T-helper 1 cell (primary cell): ENCODE measurements at regions not wholly inside any gene's neighbourhood (a gene's known extent, or its start where the extent isn't known, plus 50 kb on each side); places are given as distances from the start of the nearest gene placed in this dataset.
"Not testable (repeated sequence)": the region's sequence is repeated elsewhere in the genome, so short reads cannot be mapped to it uniquely, and the experiment has no call there.

Source experiments
- DNase-seq, 5 donors: peaks; one replicate each; pipeline ENCODE4 v3.0.0-alpha.2; 2012 to 2020

- no peak for DNase-seq
Measured at GRCh38 chr17:56690441-56691291, 97.2 kb downstream of the NOG start.

DNA sequence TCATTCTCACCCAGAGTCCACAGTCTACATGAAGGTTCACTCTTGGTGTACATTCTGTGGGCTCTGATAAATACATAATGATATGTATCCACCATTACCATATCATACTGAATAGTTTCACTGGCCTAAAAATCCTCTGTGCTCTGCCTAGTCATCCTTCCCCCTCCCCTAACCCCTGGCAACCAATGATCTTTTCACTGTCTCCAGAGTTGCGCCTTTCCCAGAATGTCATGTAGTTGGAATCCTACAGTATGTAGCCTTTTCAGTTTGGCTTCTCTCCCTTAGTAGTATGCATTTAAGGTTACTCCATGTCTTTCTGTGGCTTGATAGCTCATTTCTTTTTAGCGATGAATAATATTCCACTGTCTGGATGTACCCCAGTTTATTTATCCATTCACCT, 101.3 kb downstream of the NOG start:
- DNase-seq, result no peak

- DNase-seq, result no peak
Measured at GRCh38 chr17:56697190-56697589, 103.7 kb downstream of the NOG start.

GRCh38 chr17:56699186-56699894, 105.8 kb downstream of the NOG start:
- DNase-seq, result no peak

DNA sequence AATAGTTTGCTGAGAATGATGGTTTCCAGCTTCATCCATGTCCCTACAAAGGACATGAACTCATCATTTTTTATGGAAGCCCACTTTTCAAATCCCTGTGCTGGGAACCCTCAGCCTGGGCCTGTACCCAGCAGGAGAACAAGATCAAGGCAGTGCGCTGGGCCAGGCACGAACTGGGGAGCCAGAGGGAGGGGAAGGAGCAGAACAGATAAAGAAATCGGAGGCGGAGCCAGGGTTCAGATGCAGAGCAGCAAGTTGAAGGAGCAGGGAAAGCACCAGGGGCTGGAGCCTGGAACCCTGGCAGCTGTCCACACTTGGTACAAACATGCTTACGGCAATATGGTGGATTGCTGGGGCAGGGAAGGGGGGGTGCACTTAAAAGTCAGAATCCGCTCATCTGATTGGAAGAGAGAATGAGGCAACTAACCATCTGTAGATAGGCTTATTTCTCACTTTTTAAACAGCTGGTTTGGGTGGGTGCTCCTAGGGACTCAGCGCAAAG, 107.5 kb downstream of the NOG start:
- DNase-seq, result no peak

GRCh38 chr17:56707312-56708219, 114.1 kb downstream of the NOG start:
- DNase-seq, result no peak

- DNase-seq, result no peak
Measured at GRCh38 chr17:56708220-56708558, 114.7 kb downstream of the NOG start.

- DNase-seq, result no peak
Measured at GRCh38 chr17:56708670-56709410, 115.3 kb downstream of the NOG start.

- DNase-seq, result no peak
Measured at GRCh38 chr17:56710986-56711385, 117.5 kb downstream of the NOG start.

DNA sequence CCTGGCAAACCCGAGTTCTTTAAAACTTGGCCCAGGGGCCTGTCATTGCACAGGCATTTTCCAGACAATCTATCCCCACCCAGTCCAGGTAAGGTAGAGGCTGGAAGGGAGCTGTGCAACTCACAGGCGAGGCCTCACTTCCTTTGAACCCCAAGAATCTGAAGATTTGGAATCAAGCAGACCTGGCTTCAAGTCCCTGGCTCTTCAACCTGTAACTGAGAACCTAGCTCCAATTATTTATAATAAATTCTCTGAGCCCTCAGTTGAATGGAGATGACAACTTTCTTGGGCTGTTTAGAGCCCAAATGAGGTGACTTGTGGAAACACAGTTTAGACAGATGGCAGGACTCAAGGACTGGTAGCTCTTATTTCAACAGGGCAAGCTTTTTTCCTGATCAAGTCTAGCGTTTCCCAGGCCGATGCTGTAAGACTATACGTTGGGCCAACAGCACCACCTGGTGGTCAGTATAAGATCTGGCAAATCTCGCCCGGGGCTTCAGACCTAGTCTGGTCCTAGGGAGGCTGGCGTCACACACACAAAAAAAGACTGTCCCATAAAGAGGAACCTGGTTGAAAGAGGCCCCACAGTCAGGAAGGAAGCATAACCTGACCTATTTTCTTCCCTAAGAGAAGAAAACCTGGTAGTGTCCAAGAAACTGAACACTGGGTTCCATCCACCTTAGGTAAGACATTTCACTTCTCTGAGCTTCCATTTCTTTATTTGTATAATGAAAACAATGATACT, 117.9 kb downstream of the C17orf67 start:
- peak; percentile 16 to 78 (median 50) for DNase-seq

DNA sequence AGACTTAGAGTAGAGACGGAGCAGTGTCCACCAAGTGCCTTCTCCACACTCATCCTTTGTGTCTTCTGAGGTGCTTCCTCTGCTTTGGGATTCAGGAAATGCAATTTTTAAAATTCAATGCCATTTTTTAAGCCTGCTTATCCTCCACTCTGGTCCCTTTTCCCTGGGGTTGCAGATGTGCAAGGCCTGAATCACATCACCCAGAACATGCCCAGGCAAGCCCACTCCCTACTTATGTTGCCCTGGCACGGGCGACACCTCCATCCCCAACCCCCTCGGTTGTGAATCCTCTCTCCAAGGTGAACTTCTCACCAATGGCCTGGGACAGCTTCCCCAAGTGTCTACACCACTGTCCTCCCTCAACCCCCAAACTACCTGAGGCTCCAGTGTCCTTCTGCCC, 116.2 kb downstream of the C17orf67 start:
- no peak for DNase-seq

- DNase-seq, result peak in 1 of 5 donors; percentile 5
Measured at GRCh38 chr17:56718515-56718914, 115.2 kb downstream of the C17orf67 start.

- DNase-seq, result no peak
Measured at GRCh38 chr17:56723421-56723820, 110.3 kb downstream of the C17orf67 start.

GRCh38 chr17:56724664-56725063, 109.1 kb downstream of the C17orf67 start:
- no peak for DNase-seq

DNA sequence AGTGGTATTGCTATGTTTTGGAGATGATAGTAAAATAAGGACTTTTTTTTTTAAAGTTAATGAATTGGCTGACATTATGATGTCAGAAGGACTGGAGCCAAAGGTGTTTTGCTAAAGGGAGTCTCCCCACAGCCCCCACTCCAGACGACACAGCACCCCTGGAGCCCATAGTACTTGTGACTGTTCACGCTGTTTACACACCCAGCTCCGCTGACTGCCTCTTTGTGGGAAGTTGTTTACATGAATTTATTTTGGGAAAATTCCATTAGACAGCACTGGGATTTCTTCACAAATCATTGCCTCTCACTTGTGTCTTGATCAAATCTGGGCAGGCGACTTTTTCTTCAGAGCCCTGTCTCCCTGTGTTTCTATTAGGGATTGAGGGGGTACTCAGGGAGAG, 108.6 kb downstream of the C17orf67 start:
- DNase-seq, result no peak

DNA sequence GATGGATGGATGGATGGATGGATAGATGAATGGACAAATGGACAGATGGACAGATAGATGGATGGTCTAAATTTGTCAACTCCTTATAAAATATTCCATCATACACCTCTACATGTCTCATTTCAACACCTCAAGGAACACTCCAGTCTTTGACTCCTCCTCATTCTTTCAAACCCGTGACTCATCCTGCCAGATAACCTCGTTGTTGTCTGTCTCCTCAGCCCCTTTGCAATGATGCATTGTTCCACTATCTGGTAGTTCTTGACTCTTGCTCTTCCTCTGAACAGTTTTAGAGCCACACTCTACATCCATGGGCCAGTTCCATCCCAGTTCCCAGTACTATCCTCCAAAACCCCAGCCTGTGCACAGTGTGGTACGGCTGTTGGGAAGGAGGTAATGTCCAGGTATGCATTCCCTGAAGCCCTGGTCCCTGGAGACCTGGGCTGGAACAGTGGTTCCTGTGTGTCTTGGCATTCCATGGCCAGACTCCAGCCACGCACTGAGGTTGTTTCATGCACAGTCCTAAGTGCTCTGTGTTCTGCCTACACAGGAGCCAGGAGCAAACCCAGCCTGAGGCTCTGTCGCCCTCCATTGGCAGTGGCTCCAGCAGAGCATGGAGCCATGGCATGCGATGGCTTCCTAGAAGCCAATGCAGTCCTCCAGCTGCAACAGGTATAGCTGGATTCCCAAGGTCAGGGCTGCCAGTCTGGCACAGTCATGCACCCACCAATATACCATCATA, 105.7 kb downstream of the C17orf67 start:
- DNase-seq, result no peak

- DNase-seq, result not testable (repeated sequence)
Measured at GRCh38 chr17:56731096-56731495, 102.6 kb downstream of the C17orf67 start.

DNA sequence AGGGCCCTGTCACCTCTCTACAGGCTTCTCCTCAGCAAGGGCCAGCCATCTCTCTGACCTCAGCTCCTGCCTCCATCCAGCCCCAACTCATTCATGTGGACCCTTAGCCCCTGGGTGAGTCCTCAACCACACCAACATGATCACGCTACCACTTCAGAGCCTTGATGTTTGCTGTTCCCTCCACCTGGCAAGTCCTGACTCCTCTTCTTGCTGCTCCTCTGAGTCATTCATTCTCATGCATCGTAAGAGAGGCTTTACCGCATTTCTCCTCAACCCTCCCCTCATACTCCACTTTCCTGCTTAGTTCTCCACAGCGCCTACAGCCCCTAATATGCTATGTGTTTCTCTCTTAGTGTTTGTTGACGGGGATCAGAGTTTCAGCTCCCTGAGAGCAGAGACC, 99.9 kb downstream of the C17orf67 start:
- DNase-seq, result no peak

- no peak for DNase-seq
Measured at GRCh38 chr17:56735842-56736241, 97.9 kb downstream of the C17orf67 start.

GRCh38 chr17:56737421-56738161, 96.1 kb downstream of the C17orf67 start:
- no peak for DNase-seq
